RCC 7860 (cell line): ENCODE measurements at regions not wholly inside any gene's neighbourhood (a gene's known extent, or its start where the extent isn't known, plus 50 kb on each side); places are given as distances from the start of the nearest gene placed in this dataset.
"Not testable (repeated sequence)": the region's sequence is repeated elsewhere in the genome, so short reads cannot be mapped to it uniquely, and the experiment has no call there.

Experiments used
- DNase-seq: peaks from one replicate; pipeline ENCODE4 v3.0.0-alpha.2; 2015; ENCODE audit warnings: low spot score
- FAIRE-seq: peaks from 2 replicates; lab custom pipeline; 2012; peaks lifted over from hg19 to GRCh38; lab: Jason Lieb, UNC

DNA sequence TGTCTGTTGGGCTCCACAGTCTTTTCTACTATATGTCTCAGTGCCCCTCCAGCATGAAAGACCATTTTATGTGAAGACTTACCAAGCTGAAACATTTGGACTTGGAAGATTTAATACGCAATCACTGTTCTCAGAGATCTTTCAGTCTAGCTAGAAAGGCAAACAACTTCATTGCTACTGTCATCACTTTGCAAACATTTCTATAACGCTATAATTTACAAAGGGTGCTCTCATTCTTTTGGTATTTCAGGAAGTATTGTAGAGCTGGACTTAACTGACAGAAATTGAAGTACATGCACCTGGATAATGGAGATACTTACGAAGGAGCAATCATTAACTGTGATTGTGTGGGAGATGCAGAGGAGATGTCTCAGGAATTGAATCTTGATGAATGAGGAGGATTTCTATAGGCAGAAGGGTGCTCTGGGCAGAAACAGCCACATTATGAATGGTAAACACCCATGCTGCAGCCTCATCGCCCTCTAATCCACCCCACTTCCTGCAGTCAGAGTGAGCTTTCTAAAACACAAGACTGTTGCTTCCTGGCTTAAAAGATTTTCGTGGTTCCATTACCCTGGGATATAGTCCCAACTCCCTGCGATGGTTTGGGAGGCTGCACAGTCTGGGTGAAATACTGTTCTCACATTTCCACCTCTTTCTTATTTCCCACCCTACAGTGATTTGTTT lies 75.1 kb upstream of the GNG12 start:
- no peak for DNase-seq
- FAIRE-seq: no peak

DNA sequence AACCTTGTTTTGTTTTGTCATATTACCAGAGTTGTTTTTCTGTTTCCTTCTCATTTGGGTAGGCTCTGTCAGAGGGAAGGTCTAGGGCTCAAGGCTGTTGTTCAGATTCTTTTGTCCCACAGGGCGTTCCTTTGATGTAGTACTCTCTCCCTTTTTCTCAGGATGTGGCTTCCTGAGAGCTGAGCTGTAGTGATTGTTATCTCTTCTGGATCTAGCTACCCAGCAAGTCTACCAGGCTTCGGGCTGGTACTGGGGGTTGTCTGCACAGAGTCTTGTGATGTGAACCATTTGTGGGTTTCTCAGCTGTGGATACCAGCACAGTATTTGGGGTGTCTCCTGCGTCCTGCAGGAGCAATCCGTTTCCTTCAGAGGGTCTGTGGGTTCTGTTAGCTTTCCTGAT lies 74.2 kb upstream of the GNG12 start:
- FAIRE-seq, DNase-seq: not testable (repeated sequence)

DNA sequence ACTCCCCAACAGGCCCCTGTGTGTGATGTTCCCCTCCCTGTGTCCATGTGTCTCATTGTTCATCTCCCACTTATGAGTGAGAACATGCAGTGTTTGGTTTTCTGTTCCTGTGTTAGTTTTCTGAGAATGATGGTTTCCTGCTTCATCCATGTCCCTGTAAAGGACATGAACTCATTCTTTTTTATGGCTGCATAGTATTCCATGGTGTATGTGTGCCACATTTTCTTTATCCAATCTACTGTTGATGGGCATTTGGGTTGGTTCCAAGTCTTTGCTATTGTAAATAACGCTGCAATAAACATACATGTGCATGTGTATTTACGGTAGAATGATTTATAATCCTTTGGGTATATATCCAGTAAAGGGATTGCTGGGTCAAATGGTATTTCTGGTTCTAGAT lies 72.7 kb upstream of the GNG12 start:
- FAIRE-seq, DNase-seq: not testable (repeated sequence)

DNA sequence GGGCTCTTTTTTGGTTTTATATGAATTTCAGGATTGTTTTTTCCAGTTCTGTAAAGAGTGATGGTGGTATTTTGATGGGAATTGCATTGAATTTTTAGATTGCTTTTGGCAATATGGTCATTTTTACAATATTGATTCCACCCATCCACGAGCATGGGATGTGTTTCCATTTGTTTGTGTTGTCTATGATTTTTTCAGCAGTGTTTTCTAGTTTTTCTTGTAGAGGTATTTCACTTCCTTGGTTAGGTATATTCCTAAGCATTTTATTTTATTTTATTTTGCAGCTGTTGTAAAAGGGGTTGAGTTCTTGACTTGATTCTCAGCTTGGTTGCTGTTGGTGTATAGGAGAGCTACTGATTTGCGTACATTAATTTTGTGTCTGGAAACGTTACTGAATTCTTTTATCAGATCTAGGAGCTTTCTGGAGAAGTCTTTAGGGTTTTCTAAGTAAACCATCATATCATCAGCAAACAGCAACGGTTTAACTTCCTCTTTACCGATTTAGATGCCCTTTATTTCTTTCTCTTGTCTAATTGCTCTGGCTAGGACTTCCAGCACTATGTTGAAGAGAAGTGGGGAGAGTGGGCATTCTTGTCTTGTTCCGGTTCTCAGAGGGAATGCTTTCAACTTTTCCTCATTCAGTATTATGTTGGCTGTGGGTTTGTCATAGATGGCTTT lies 69.4 kb upstream of the GNG12 start:
- not testable (repeated sequence) for DNase-seq, FAIRE-seq

DNA sequence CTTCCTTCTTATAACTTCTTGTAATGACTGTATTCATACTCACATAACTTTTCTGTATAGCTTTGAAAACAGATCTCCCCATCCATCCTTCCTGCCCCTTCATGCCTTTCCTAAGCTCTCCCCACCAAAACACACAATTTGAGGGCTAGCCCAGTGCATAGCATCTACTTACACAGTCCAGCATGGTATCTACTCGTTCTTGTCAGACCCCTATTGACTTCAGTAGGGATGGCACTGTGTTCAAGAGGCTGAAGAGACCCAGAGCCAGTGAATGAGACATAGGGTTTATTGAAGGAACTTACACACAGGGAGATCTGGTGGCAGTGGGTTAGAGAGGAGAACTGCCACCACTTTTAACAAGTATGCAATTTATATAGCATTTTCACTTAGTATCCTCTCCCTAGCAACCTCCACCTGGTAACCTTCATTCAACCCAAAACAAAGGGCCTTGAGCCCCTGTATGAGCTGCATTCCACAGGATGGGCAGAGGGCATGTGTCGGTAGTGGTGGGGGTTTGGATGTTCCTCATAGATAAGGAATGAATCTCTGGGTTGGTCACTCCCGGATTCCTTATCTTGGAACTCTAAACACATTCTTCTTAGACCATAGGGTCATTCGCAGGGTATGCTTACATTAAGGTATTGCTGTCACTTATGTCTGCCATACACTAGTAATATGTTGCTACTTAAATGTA lies 64.9 kb upstream of the GNG12 start:
- DNase-seq (peak; percentile 32), FAIRE-seq (no peak)

DNA sequence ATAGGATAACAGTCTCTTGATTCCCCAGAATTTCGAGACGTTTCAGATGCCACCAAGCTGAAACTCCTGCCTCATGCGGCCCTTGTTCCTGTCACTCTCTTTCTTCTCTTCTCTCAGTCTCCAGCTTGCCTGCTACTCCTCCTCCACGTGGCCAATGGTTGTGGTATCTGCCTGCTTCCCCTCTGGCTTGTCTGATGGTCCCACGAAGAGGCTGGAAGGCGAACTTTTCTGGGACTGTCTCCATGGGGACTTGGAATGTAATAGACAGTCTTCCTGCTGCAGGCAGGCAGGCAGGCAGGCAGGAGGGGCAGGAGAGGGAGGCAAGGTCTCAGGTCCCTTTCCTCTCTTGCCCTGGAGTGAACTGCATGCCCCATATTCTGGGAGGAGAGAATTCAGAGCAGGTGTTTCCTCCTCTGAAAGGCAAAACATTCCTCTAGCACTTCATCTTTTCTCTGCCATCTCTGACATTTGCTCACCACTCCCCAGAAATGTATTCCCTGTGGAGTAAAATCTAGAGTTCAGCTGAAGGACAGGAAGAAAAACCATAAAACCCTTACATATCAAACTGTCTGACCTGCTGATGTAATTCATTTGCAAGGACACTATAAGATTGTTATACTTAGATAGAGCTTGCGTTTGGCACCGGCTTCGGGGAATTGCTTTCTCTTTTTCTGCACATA lies 64.1 kb upstream of the GNG12 start:
- DNase-seq: no peak
- no peak for FAIRE-seq

DNA sequence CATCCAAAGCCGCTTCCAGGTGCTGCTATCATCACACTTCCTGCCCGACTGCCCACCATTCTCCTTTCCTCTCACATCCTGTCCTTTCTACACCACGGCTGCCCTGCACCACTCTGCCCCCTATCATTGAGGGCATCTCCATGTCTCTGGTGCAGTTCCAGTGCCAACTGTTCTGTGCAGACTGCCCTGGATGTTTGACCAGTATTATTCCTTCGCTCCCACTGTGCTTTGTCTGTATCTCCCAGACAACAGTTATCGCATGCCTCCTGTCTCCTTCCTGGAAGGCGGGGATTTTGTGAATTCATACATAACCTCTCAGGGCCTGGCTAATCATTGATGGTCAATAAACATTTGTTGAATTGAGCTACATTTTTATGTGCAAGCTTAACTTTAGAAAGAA lies 63.6 kb upstream of the GNG12 start:
- no peak for FAIRE-seq
- DNase-seq: no peak

DNA sequence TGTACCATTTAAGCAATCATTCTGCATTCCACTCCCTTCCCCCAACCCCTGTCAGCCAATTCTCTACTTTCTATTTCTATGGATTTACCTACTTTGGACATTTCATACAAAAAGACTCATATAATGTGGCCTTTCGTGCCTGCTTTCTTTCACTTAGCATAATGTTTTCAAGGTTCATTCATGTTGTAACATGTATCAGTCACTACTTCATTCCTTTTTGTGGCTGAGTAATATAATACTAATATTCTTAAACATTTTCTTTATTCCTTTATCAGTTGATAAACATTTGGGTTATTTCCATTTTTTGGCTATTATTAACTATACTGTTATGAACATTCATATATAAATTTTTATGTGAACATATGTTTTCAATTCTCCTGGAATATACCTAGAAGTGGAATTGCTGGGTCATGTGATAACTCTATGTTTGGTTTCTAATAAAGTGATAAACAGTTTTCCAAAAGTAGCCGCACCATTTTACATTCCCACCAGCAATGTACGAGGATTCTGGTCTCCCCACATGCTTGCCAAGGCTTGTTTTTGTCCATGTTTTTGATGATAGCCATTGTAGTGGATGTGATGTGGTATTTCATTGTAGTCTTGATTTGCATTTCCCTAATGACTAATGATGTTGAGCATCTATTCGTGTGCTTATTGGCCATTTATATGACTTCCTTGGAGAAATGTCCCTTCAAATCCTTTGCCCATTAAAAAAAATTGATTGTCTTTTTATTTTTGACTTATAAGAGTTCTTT lies 61.9 kb upstream of the GNG12 start:
- no peak for FAIRE-seq
- DNase-seq: no peak

DNA sequence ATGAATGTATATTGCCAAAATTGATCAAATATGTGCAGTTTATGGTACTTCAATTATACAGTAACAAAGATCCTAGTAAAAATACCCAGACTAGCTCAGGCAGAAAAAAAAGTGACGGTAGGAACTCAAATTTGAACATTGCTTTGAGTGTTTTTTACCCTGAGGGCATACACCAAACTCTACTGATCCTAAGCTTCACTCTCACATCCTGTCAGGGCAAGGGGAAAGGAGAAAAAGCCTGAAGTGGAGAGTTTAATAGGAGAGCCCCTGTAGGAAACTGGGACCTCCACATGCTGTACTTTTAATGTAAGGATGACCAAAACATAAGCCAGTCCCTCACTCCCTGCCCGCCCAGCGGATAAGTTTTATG lies 59.8 kb upstream of the GNG12 start:
- DNase-seq: no peak
- FAIRE-seq: no peak

DNA sequence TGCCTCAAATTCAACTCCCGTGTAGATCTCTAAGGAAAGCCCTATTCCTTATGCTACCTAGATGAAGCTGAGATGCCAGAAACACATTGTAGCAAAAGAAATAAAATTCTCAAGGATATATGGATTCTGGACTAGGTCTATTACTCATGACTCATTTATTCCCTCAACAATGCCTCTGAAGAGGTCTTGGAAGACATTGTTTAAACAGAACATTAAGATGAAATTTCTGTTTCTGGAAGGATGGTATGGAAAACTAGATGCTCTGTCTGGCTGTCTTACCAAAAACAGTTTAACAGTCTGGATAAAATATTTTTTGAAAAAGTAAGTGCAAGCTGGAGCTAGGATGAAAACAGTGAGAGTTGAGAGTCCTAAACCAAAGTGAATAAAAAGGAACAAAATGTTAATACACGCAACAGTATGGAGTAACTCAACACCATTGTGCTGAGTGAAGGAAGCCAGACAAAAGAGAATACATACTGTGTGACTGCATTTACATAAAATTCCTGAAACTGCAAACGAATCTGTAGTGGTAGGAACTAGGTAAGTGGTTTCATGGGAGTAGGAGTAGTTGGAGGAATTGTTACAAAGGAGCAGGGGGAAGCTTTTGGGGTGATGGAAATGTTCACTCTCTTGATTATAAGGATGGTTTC lies 59.3 kb upstream of the GNG12 start:
- DNase-seq: no peak
- FAIRE-seq: no peak

DNA sequence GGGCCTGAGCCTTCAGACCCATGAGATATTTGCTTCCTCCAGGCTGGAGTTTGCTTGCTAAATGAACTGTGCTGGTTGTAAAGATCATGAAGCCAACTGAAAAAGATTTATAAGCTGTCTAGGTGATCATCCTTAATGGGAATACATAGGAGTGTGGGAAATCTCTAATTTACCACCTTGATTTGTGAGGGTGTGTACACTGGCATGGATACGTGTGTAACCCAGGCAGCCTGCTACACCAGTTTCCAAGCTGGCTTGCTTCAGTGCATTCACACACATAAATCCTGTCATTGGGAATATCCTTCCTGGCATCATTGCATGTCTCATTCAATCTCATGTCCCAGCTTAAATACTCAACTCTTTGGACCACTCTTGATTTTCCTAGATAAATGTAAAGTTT lies 57.6 kb upstream of the GNG12 start:
- DNase-seq (no peak), FAIRE-seq (no peak)

DNA sequence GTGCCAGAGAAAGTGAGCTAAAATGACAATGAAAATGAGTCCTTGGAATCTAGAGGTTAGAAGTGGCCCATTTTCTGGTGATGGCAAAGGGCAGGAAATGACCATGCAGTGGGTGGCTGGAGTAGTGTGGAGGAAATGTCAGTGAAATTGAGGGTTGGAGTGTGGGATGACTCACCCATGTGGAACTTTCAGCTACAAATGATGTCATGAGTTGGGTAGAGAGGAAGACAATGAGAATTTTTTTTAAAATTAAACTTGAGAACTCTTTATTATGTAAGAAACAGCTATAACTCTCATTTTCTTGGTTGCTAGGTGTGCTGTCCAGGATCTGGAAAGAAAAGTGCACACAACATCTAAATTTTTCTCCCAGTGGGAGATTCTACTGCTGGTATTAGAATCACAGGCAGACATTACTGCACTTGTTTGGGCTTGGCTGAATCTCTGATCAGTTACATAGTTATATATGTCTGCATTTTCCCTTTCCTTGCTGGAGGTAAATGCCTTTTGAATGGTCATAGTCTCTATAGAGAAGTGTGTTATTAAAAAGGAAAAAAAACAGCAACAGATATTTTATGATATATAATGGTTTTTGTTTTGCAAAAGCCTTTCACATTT lies 56.8 kb upstream of the GNG12 start:
- DNase-seq: peak; percentile 93
- peak; percentile 96 for FAIRE-seq

DNA sequence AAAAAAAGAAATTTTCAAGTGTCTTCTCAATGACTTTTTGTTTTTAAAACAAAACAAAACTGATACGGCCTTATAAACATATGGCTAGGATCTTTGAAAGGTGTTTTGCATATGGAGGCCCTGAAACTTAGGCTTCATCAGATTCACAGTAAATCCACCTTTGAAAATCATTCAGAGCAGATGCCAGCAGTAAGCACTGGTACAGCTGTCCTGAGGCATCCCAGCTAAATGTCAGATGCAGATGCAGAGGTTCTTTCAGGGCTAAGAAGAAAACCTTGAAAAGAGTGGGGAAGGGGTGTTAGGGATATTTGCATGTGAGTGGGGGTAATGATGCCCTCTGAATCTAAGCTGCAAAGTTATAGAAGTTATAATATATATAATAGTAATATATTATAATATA lies 56.2 kb upstream of the GNG12 start:
- DNase-seq (no peak), FAIRE-seq (no peak)

DNA sequence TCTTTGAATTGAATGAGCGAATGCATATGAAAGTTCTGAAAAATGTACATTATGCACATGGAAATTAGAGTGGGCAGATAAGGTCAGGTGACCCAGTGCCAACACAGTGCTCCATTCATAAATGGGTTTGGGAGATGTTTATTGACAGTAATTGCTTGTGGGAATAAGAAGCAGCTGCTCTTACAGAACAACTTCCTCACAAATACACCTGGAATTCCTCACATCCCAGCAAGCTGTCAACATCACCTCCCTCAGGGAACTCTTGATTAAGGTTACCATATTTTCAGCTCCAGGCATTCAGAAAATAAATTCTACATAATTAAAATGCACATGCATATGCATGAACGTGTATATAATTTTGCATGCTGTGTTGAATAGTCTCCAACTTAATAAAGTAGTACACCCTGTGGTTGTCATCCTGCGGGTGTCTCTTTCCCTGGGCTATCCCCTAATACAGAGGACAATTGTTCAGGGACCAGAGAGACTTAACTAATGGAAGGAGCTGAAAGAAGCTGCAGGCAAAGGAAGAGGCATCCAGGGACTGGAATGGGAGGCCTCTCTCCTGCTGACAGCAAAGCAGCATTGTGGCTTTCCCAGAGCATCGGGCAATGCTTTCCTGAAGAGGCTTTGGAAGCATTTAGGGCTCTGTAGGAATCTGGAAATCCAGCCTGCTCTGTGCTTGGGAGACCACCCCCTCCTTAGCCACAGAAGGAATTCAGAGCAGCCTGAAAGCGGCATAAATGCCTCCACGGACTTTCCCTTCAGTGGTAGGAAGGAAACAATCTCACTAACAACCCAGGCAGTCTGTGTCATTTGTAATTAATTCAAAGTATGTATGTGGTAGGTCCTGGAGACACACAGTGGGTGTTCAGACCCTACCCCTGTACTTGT lies 55.2 kb upstream of the GNG12 start:
- DNase-seq: peak; percentile 79
- FAIRE-seq: no peak

DNA sequence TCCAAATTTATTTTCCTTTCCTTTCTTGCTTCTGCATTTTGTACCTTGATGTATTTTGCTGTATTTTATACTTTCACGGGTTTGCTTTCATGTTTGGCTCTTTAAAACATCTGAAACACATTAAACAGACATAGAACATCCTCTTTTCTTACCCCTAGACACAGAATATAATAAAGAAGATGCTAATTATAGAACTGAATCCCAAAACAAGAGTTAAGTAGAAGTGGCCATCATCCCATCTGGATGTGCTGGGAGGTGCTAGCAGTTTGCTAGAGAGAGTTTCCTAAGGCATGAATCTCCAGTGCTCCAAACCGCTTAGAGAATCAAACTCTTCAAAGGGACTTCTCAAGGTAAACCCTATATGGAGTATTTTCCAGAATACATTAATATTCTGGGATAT lies 53.9 kb upstream of the GNG12 start:
- no peak for FAIRE-seq

DNA sequence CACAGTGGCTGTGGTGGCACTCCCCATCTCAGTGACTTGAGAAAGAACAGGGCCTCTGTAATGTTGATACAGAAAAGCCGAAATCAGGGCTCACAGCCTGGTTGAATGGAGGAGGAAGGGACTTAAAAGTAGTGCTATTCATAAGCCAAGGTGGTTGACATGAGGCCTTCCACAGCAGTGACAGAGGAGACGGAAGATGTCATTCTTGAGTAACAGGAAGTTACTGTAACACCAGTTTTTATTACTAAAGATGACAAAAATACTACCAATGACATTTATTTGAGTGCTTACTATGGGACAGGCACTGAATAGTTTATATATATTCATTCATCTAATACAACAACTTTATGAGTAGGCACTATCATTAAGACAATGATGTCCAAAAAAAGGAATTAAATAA lies 52.8 kb upstream of the GNG12 start:
- FAIRE-seq (no peak), DNase-seq (no peak)

More for the DNA sequence above, 53.9 kb upstream of the GNG12 start:
- no peak for DNase-seq

DNA sequence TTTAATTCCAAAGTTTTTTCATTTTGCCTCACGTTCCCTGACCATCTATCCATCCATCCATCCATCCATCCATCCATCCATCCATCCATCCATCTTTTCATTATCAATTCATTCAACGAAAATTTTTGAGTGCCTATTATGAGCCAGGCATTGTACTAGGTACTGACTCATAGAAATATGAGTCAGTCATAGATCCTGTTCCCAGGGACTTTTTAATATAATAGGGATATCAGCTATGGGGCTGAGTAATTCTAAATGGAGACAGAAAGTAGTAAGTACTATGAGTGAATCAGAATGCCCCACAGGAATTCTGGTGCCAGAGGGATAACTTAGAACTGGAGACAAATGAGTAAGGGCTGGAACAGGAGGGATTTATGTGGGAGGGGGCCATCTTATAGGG lies 49.8 kb upstream of the GNG12 start:
- FAIRE-seq (peak; percentile 95), DNase-seq (peak; percentile 92)
